ENCODE measurements at regions not wholly inside any gene's neighbourhood (a gene's known extent, or its start where the extent isn't known, plus 50 kb on each side); places are given as distances from the start of the nearest gene placed in this dataset.
"Not testable (repeated sequence)": the region's sequence is repeated elsewhere in the genome, so short reads cannot be mapped to it uniquely, and the experiment has no call there.

GRCh38 chr16:18263046-18263445 is 73.5 kb downstream of the NPIPA8 start:
- DNase-seq (ENCODE audit: low read depth) = not testable (repeated sequence)

DNA sequence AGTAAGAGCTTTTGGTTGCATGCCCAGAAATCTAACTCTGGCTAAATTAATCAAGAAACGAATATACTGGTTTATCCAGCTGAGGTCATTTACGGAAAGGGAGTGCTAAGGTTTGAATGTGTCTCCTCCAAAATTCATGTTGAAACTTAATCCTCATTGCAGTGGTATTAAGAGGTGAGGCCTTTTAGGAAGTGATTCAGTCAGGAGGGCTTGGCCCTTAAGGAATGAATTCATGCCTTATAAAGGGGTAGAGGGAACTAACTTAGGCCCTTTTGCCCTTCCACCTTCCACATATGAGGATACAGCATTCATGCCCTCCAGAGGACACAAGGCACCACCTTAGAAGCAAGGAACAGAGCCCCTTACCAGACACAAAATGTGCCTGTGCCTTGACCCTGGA is 74.7 kb downstream of the NPIPA8 start:
- DNase-seq (ENCODE audit: low read depth) = not testable (repeated sequence)

GRCh38 chr16:18259496-18260176 is 76.9 kb downstream of the NPIPA8 start:
- not testable (repeated sequence) for DNase-seq (ENCODE audit: low read depth)

DNA sequence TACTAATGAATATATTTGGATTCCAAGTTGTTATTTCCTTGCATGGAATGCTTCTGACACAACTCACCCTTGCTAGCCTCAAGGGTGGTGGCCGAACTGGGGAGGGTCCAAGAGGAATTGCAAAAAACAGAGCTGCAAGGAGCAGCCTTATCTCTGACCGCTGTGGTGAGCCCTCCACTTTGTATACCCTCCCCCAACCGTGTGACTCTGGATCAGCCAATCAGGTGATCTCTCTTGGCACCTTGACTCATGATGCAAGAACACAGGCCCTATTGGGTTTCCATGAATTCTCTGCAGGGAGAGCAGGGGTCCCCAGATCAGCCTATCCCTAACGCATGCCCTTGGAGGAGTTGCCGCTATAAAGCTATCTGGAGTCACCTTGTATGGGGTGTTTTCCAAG is 83.6 kb downstream of the NPIPA8 start:
- DNase-seq (ENCODE audit: low read depth) = not testable (repeated sequence)

DNA sequence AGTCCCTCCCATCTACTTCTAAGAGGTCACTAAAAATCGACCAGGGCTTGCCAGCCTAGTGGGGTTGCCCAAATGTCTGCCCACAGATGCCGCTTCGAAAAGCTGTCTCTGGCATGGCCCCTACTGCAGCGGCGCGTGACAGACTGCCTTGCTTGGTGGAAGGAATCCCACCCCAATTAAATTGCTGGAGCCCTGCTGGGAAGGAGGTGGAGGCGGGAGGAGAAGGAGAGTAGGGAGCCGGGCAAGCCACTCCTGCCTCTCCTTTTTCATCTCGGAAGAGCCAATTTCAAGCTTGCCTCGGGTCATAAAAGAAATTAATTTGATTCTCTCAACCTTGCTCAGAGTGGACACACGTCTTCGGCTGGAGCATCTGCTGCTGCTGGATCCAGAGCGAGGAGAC is 106.0 kb downstream of the NPIPA8 start:
- not testable (repeated sequence) for DNase-seq (ENCODE audit: low read depth)

DNA sequence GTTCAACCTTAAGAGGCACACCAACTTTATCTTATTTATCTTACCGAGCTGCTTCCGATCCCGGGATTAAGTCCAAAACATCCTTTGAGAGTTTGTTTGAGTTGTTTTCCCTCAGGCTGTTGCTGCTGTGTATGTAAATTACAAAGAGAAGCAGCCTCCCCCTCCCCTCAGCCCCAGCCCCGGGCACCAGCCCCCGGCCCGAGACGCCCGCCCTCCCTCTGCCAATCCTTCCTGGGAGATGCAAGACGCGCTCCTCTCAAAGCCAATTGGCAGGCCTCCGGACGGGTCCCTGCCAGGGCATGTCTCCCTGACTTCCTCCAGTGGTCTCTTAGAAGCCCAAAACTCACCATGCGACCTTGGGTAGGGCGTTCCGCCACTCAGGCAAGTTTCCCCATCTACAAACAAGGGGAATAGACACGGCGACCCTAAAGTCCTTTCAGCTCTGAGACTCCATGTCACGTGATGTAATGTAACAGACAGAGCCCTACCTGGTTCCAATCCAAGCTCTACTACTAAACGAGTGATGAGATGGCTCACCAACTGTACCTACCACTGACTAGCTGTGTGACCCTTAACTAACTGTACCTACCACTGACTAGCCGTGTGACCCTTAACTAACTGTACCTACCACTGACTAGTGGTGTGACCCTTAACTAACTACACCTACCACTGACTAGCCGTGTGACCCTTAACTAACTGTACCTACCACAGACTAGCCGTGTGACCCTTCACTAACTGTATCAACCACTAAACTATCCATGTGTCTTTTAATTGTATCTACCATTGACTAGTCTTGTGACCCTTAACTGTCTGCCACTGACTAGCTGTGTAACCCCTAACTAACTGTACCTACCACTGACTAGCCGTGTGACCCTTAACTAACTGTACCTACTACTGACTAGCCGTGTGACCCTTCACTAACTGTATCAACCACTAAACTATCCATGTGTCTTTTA is 114.2 kb downstream of the NPIPA8 start:
- not testable (repeated sequence) for DNase-seq (ENCODE audit: low read depth)

DNA sequence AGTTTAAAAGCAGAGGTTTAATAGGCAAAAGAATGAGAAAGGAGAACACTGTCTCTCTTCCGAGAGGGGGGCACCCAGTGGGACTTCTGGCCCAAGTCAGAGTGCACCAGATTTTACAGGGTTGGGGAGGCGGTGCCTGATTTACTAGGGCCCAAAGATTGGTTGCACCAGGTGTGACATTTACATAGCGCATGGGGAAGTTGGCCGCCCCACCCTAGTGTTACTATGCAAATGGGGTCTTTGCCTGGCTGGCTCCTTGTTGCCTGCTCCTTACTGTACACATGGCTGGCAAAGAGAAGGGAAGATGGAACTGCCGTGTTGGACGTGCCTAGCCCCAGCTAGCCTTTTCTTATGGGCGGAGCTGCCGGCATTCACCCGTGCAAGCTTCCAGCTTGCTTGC is 118.8 kb downstream of the NPIPA8 start:
- DNase-seq (ENCODE audit: low read depth) = not testable (repeated sequence)

- DNase-seq (ENCODE audit: low read depth) = not testable (repeated sequence)
Observed at GRCh38 chr16:18216814-18217213, 119.7 kb downstream of the NPIPA8 start.

DNA sequence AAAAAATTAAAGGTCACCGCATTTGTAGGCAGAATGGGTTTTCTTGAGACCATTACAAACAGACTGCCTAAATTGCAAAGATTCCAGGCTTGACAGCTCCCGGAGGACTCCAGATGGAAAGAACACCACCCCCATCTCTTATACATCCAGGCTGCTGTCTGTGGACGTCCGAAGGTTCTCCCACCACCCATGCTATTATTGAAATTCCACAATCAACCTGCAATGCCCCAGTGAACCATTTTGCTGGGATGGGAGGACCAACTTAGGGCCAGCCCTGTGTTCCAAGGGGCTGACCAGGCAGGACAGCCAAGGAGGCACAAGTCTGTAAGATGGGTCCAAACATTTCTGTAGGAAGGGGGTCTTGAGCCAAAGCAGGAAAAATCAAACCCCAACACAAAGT is 122.7 kb downstream of the NPIPA8 start:
- DNase-seq (ENCODE audit: low read depth) = not testable (repeated sequence)

GRCh38 chr16:18211505-18211904 is 125.0 kb downstream of the NPIPA8 start:
- DNase-seq (ENCODE audit: low read depth) = not testable (repeated sequence)

GRCh38 chr16:18204786-18205185 is 131.8 kb downstream of the NPIPA8 start:
- not testable (repeated sequence) for DNase-seq (ENCODE audit: low read depth)

- not testable (repeated sequence) for DNase-seq (ENCODE audit: low read depth)
Observed at GRCh38 chr16:18204309-18204708, 132.2 kb downstream of the NPIPA8 start.

- DNase-seq (ENCODE audit: low read depth) = not testable (repeated sequence)
Observed at GRCh38 chr16:18201511-18201910, 135.0 kb downstream of the NPIPA8 start.

- not testable (repeated sequence) for DNase-seq (ENCODE audit: low read depth)
Observed at GRCh38 chr16:18192389-18192788, 144.1 kb downstream of the NPIPA8 start.

DNA sequence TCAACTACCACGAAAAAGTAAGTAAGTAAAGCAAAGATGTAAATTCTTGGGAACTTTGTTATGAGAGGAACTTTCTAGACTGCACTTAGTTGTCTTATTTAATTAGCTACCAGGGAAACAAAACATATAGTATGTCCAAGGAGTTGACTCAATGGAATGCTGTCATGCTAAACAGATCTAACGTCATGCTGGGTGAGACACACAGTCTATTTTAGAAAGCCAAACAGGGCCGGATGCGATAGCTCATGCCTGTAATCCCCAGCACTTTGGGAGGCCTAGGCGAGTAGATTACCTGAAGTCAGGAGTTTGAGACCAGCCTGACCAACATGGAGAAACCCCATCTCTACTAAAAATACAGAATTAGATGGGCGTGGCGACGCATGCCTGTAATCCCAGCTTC is 146.4 kb downstream of the NPIPA8 start:
- DNase-seq (ENCODE audit: low read depth) = not testable (repeated sequence)

DNA sequence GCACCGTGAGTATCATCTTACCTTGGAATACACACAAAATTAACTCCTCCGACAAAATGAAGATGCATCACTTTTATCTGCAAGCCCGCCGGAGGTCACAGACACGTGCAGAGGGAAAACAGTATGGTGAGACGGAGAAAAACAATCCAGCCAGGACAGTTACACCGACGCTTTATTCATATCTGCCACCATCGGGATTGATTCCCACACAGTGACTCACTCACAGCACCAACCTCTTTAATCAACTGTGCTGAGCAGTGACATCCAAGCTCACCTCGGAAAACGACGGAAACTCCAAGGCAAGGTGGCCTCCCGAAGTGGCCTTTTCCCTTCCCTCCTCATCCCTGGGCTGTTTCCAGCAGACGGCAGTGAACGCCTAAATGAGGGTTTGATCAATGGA is 151.8 kb downstream of the NPIPA8 start:
- not testable (repeated sequence) for DNase-seq (ENCODE audit: low read depth)

- not testable (repeated sequence) for DNase-seq (ENCODE audit: low read depth)
Observed at GRCh38 chr16:18181028-18181427, 155.5 kb downstream of the NPIPA8 start.

DNA sequence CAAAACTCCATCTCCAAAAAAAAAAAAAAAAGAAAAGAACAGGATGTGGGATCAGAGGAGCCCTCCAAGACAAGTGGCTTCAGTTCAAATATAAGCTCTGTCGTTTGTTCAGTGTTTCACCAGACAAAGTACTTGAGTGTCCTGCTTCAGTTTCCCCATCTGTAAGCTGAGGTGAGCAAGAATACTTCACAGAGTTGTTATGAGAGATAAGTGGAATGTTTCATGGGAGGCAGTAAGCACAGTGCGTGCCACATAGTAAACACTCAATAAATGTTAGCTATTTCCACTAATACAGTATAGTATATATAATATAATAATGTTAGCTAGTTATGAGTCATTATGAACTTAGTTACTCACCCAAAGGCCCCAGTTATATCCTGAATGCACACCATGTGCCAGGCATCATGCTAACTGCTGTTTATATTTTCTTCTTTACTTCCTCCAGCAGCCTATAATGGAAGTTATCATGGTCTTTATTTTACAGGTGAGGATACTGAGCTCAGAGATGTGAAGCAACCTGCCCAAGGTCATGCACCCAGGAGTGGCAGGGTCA is 162.5 kb downstream of the NPIPA8 start:
- DNase-seq (ENCODE audit: low read depth) = not testable (repeated sequence)

DNA sequence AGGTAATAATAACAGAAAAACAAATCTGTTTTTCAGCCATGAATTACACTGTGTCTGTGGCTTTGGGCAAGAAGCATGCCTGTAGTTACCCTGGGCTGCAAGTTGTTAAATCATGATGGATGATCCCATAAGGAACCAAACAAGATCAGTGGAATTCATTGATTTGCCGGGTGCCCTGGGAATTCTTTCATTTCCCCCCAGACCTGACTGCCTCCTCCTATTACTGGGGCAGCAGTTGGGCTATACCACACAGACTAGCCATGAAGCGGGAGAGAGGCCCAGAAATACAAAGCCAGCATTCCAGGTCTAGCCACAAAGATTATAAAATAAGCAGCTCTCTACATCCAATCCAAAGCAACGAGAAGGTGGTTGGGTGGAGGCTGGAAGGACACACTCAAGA is 174.2 kb downstream of the NPIPA8 start:
- not testable (repeated sequence) for DNase-seq (ENCODE audit: low read depth)

DNA sequence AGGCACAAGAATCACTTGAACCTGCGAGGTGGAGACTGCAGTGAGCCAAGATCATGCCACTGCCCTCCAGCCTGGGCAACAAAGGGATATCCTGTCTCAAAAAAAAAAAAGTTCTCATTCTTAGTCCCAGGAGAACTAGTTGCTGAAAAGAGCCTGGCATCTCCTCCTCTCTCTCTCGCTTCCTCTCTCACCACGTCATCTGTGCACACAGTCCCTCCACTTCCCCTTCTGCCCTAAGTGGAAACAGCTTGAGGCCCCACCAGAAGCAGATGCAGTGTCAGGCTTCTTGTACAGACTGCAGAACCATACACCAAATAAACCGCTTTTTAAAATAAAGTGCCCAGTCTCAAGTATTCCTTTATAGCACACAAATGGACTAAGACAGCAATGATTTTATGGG is 175.3 kb downstream of the NPIPA8 start:
- DNase-seq (ENCODE audit: low read depth) = not testable (repeated sequence)

GRCh38 chr16:18159185-18159584 is 177.4 kb downstream of the NPIPA8 start:
- not testable (repeated sequence) for DNase-seq (ENCODE audit: low read depth)

DNA sequence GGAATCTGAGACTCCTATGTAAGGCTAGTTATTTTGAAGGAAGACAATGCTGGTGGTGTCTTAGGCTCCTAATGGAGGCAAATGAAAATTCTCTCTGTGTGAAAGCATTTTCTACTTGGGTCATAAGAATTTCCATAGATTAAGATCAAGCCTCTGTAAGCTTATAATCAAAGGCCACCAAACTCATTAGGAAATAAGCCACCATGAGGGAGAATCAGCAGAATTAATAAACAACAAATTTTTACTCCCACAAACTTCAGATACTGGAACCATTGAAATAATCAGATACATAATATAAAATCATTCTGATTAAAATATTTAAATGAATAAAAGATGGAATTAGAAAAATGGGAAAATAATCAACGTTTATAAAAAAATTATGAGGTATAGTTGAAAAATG is 178.7 kb downstream of the NPIPA8 start:
- DNase-seq (ENCODE audit: low read depth) = not testable (repeated sequence)

DNA sequence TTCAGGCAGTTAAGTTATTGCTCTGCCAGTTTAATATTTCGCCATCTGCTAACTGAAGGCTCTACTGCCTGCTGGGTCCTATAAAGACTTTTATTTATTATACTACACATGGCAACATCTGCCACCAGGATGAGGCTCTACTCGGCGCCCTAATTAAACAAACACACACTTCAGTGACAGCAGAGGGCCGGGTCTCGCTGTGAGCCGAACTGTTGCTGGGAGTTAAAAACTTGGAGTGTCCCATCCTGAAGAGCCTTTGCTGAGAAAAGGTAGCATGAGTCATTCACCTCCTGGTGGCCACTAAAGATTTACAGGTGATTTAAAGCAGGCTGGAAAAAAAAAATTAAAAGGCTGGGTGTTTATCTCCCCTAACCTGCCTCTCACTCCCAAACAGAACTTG is 183.7 kb downstream of the NPIPA8 start:
- not testable (repeated sequence) for DNase-seq (ENCODE audit: low read depth)
